CD14-positive monocyte (primary cell): ENCODE measurements at regions not wholly inside any gene's neighbourhood (a gene's known extent, or its start where the extent isn't known, plus 50 kb on each side); places are given as distances from the start of the nearest gene placed in this dataset.

Experiments used
- DNase-seq, 3 donors: peaks; one replicate each; pipeline ENCODE4 v3.0.0-alpha.2; 2011 to 2022
- H2AFZ ChIP-seq: 2 replicates; pipeline ENCODE4 v1.6.0; 2012; ENCODE audit warnings: mild to moderate bottlenecking, low read depth, low read length, inconsistent platforms; ENCODE audit not compliant: insufficient read depth, poor library complexity, severe bottlenecking
- H3K27ac ChIP-seq, 2 donors: 1 replicate in 1 of 2; 2 replicates in 1 of 2; pipeline ENCODE4 v1.5.1; 2012 to 2013; ENCODE audit warnings: low read length in 2 of 2, control low read depth in 1 of 2, inconsistent platforms in 1 of 2, low read depth in 1 of 2, mild to moderate bottlenecking in 1 of 2
- H3K27me3 ChIP-seq, 2 donors: one replicate each; pipeline versions ENCODE4 v1.6.0 to v1.6.1; 2011 to 2013; ENCODE audit warnings: low read length in 2 of 2; ENCODE audit not compliant: control insufficient read depth in 2 of 2, insufficient read depth in 2 of 2
- H3K36me3 ChIP-seq, 2 donors: replicated peaks in 1 of 2; 1 replicate in 1 of 2; 2 replicates in 1 of 2; pipeline versions ENCODE4 v1.5.1 to v1.6.1; 2012 to 2013; ENCODE audit warnings: low read length in 2 of 2, control low read depth in 1 of 2, inconsistent platforms in 1 of 2, mild to moderate bottlenecking in 1 of 2; ENCODE audit not compliant: insufficient read depth in 2 of 2, control insufficient read depth in 1 of 2
- H3K4me1 ChIP-seq, 2 donors: 1 replicate in 1 of 2; 2 replicates in 1 of 2; pipeline versions ENCODE4 v1.5.1 to v1.6.1; 2012 to 2013; ENCODE audit warnings: low read length in 2 of 2, control low read depth in 1 of 2, inconsistent platforms in 1 of 2, mild to moderate bottlenecking in 1 of 2, moderate library complexity in 1 of 2; ENCODE audit not compliant: insufficient read depth in 2 of 2, control insufficient read depth in 1 of 2
- H3K4me2 ChIP-seq: replicated peaks from 2 replicates; pipeline ENCODE3; 2012; ENCODE audit warnings: low read length, moderate library complexity, mild to moderate bottlenecking; ENCODE audit not compliant: poor library complexity, severe bottlenecking; ENCODE audit errors: extremely low read depth
- H3K4me3 ChIP-seq, 3 experiments: fragments of 200-600 bp in 1 of 3; sonication (generic) in 1 of 3; replicated peaks in 1 of 3; 1 replicate in 2 of 3; 2 replicates in 1 of 3; pipeline ENCODE4 v1.5.1; 2011 to 2013; ENCODE audit warnings: low read length in 3 of 3, mild to moderate bottlenecking in 3 of 3, control low read depth in 2 of 3, low read depth in 2 of 3, inconsistent platforms in 1 of 3, moderate library complexity in 1 of 3
- H3K79me2 ChIP-seq: 2 replicates; pipeline ENCODE4 v1.6.0; 2012; ENCODE audit warnings: mild to moderate bottlenecking, control low read depth, inconsistent platforms, low read length, moderate library complexity; ENCODE audit not compliant: insufficient read depth
- H3K9ac ChIP-seq: 2 replicates; pipeline ENCODE4 v1.6.0; 2017; ENCODE audit warnings: low read length, mild to moderate bottlenecking; ENCODE audit not compliant: insufficient read depth, poor library complexity, severe bottlenecking
- H3K9me3 ChIP-seq, 2 donors: replicated peaks in 1 of 2; 1 replicate in 1 of 2; 2 replicates in 1 of 2; pipeline versions ENCODE4 v1.5.1 to v1.6.1; 2012 to 2013; ENCODE audit warnings: low read length in 2 of 2, control low read depth in 1 of 2; ENCODE audit not compliant: control insufficient read depth in 1 of 2, insufficient read depth in 1 of 2
- H4K20me1 ChIP-seq: 2 replicates; pipeline ENCODE4 v1.6.0; 2012; ENCODE audit warnings: mild to moderate bottlenecking, low read length, control low read depth, moderate library complexity; ENCODE audit not compliant: insufficient read depth
- H3K27ac Mint-ChIP-seq, 7 donors: one replicate each; pipeline ENCODE4 v1.8.0; 2020; ENCODE audit warnings: mild to moderate bottlenecking in 7 of 7, mixed read lengths in 7 of 7, moderate library complexity in 6 of 7, inconsistent platforms in 2 of 7
- H3K27me3 Mint-ChIP-seq, 3 donors: one replicate each; pipeline ENCODE4 v1.8.0; 2021 to 2022; ENCODE audit warnings: low read depth in 3 of 3, mild to moderate bottlenecking in 3 of 3, mixed read lengths in 3 of 3, moderate library complexity in 3 of 3, inconsistent platforms in 1 of 3
- H3K36me3 Mint-ChIP-seq, 2 donors: one replicate each; pipeline ENCODE4 v1.8.0; 2020; ENCODE audit warnings: mixed read lengths in 2 of 2, inconsistent platforms in 1 of 2, mild to moderate bottlenecking in 1 of 2
- H3K4me1 Mint-ChIP-seq: one replicate; pipeline ENCODE4 v1.8.0; 2020; ENCODE audit warnings: mild to moderate bottlenecking, mixed read lengths
- H3K4me3 Mint-ChIP-seq, 2 donors: one replicate each; pipeline ENCODE4 v1.8.0; 2020; ENCODE audit warnings: mild to moderate bottlenecking in 2 of 2, mixed read lengths in 2 of 2, moderate library complexity in 1 of 2
- H3K9me3 Mint-ChIP-seq, 7 donors: one replicate each; pipeline ENCODE4 v1.8.0; 2020 to 2022; ENCODE audit warnings: mixed read lengths in 7 of 7, mild to moderate bottlenecking in 6 of 7, moderate library complexity in 6 of 7, inconsistent platforms in 2 of 7
- CTCF ChIP-seq: fragments of 200-600 bp; IDR thresholded peaks from one replicate; pipeline ENCODE4 v1.8.0; 2022; ENCODE audit warnings: antibody characterized with exemption, mild to moderate bottlenecking
- WGBS: methylation state at CpG from one replicate; pipeline ENCODE4 v1.1.5; 2013; ENCODE audit warnings: missing lambda C conversion rate; ENCODE audit not compliant: insufficient coverage; 5-methylcytosine and 5-hydroxymethylcytosine counted together
- intact Hi-C, 2 donors: fragments of 100-400 bp; cut with micrococcal nuclease; formaldehyde crosslinking; loops; one replicate each; pipeline versions ENCODE4 v1.15.0 to v1.15.1; 2023

DNA sequence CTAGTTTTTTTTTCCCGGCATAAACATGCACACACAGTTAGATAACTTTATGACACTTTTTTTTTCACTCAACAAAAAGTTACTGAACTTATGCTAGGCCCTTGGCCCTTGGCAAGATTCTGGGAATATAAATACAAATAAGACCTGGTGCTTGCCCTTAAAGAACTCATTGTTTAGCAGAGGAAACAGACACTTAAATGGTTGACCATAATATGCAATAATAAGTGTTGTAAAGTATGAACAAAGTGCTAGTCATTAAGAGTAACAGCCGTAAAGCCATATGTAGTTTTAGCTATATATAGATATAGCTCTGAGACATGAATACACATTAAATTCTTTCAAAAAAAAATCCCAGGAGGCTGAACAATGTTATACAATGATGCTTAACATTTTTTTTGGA, 198.3 kb downstream of the CYYR1 start:
- TF ChIP-seq CTCF = no peak
- WGBS = no CpG with 5 or more reads among the region's 2 CpGs
- Mint-ChIP-seq H3K27me3 (no peaks in the 10 kb centered on the region), H3K27ac (no peak overlapping the region), H3K9me3 (peaks cover 2 to 19% (median 8%) of the 10 kb centered on the region in 7 donors), H3K4me3 (no peak overlapping the region), H3K4me1 (no peaks in the 10 kb centered on the region), H3K36me3 (no peaks in the 10 kb centered on the region)
- Histone ChIP-seq H4K20me1 (no peaks in the 10 kb centered on the region), H2AFZ (no peak overlapping the region), H3K4me1 (no peaks in the 10 kb centered on the region), H3K9me3 (peaks cover 0 to 3% of the 10 kb centered on the region in 2 donors), H3K4me2 (no peak overlapping the region), H3K79me2 (no peaks in the 10 kb centered on the region), H3K27ac (no peak overlapping the region), H3K27me3 (no peaks in the 10 kb centered on the region), H3K36me3 (no peaks in the 10 kb centered on the region), H3K9ac (no peak overlapping the region), H3K4me3 (no peak overlapping the region)
- intact Hi-C loops = no loop called here
- DNase-seq = no peak

GRCh38 chr21:26368591-26369320, 198.2 kb upstream of the APP start:
- H3K36me3 Mint-ChIP-seq = no peaks in the 10 kb centered on the region
- no peak for DNase-seq
- H3K9me3 Mint-ChIP-seq = peaks cover 0 to 10% (median 4%) of the 10 kb centered on the region in 7 donors
- Histone ChIP-seq H3K27me3 (no peaks in the 10 kb centered on the region), H2AFZ (no peak overlapping the region), H4K20me1 (no peaks in the 10 kb centered on the region), H3K4me3 (no peak overlapping the region), H3K79me2 (no peaks in the 10 kb centered on the region), H3K27ac (no peak overlapping the region), H3K4me2 (no peak overlapping the region), H3K9me3 (no peaks in the 10 kb centered on the region), H3K36me3 (no peaks in the 10 kb centered on the region), H3K4me1 (no peaks in the 10 kb centered on the region), H3K9ac (no peak overlapping the region)
- H3K27me3 Mint-ChIP-seq = no peaks in the 10 kb centered on the region
- no peaks in the 10 kb centered on the region for H3K4me1 Mint-ChIP-seq
- H3K4me3 Mint-ChIP-seq = no peak overlapping the region
- no peak overlapping the region for H3K27ac Mint-ChIP-seq
- intact Hi-C loops = no loop called here
- no peak for TF ChIP-seq CTCF
- no CpG with 5 or more reads among the region's 3 CpGs for WGBS
